SK-N-MC (cell line): ENCODE measurements at regions not wholly inside any gene's neighbourhood (a gene's known extent, or its start where the extent isn't known, plus 50 kb on each side); places are given as distances from the start of the nearest gene placed in this dataset.

Experiments used
- EZH2 ChIP-seq: fragments of 200-600 bp; sonication (generic); IDR thresholded peaks from one replicate; pipeline ENCODE4 v1.6.1; 2017; ENCODE audit warnings: antibody characterized with exemption
- FOXP2 ChIP-seq: optimal IDR thresholded peaks from 2 replicates; pipeline ENCODE3; 2011; ENCODE audit warnings: mild to moderate bottlenecking, moderate library complexity; ENCODE audit not compliant: insufficient read depth; ENCODE audit errors: extremely low read length, control extremely low read depth
- POLR2AphosphoS5 ChIP-seq: IDR thresholded peaks from 2 replicates; pipeline ENCODE4 v1.6.1; 2012; ENCODE audit warnings: mild to moderate bottlenecking, low read depth, low read length, borderline replicate concordance

DNA sequence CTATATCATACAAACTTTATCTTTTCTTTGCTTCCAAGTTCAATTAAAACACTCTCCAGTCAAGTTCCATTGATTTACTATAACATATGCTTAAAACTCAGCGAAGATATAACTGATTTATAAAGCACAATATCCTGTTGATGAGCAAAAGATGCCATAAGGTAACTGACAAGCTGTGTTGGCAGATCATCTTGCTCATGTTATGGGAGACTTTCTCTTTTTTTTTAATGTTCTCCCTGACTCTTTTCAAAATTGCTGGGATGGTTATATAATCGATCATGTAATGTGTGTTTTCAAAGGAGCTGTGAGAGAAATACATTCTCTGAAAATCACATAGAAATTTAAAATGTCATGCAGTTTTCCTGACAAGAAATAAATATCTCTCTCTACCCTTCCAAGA lies 293.5 kb downstream of the MED10 start:
- TF ChIP-seq EZH2 (no peak), FOXP2 (no peak), POLR2AphosphoS5 (no peak)
